ENCODE measurements at regions not wholly inside any gene's neighbourhood (a gene's known extent, or its start where the extent isn't known, plus 50 kb on each side); places are given as distances from the start of the nearest gene placed in this dataset.

GRCh38 chr13:73696271-73696670, 437.9 kb downstream of the KLF12 start:
- TF ChIP-seq TSHZ2 (CRISPR knock-in tag; IDR thresholded peaks at IDR 0.05) (no peak), ARNTL (CRISPR knock-in tag; IDR thresholded peaks at IDR 0.05; ENCODE audit: borderline replicate concordance, low read depth) (no peak)
- no peak for ATAC-seq

- ATAC-seq = no peak
- no peak for TF ChIP-seq TCF4 (CRISPR knock-in tag; IDR thresholded peaks at IDR 0.05; ENCODE audit: borderline replicate concordance)
- TF ChIP-seq BACH2 (CRISPR knock-in tag; IDR thresholded peaks at IDR 0.05; ENCODE audit: borderline replicate concordance) = no peak
- TF ChIP-seq SNAI2 (CRISPR knock-in tag; IDR thresholded peaks at IDR 0.05) = no peak
- no peak for TF ChIP-seq CREB5 (CRISPR knock-in tag; IDR thresholded peaks at IDR 0.05; ENCODE audit: low read depth)
- TF ChIP-seq ISL1 (CRISPR knock-in tag; IDR thresholded peaks at IDR 0.05) = no peak
- TF ChIP-seq ZNF70 (CRISPR knock-in tag; IDR thresholded peaks at IDR 0.05) = no peak
- no peak for TF ChIP-seq PATZ1 (CRISPR knock-in tag; IDR thresholded peaks at IDR 0.05; ENCODE audit: borderline replicate concordance)
- no peak for TF ChIP-seq RARB (CRISPR knock-in tag; IDR thresholded peaks at IDR 0.05)
- TF ChIP-seq ZC3H10 (CRISPR knock-in tag; IDR thresholded peaks at IDR 0.05) = no peak
- TF ChIP-seq ZFP3 (CRISPR knock-in tag; IDR thresholded peaks at IDR 0.05) = no peak
Measured at GRCh38 chr13:73695325-73695724, 438.9 kb downstream of the KLF12 start.

GRCh38 chr13:73693215-73693614, 441.0 kb downstream of the KLF12 start:
- TF ChIP-seq ZNF8 (CRISPR knock-in tag; IDR thresholded peaks at IDR 0.05) = no peak
- no peak for TF ChIP-seq RARB (CRISPR knock-in tag; IDR thresholded peaks at IDR 0.05)
- TF ChIP-seq ZC3H10 (CRISPR knock-in tag; IDR thresholded peaks at IDR 0.05) = no peak
- TF ChIP-seq ZFP30 (CRISPR knock-in tag; IDR thresholded peaks at IDR 0.05) = no peak
- TF ChIP-seq GLIS3 (CRISPR knock-in tag; IDR thresholded peaks at IDR 0.05) = no peak
- TF ChIP-seq ARNTL (CRISPR knock-in tag; IDR thresholded peaks at IDR 0.05; ENCODE audit: borderline replicate concordance, low read depth) = no peak
- no peak for TF ChIP-seq CREB5 (CRISPR knock-in tag; IDR thresholded peaks at IDR 0.05; ENCODE audit: low read depth)
- no peak for TF ChIP-seq TCF4 (CRISPR knock-in tag; IDR thresholded peaks at IDR 0.05; ENCODE audit: borderline replicate concordance)
- TF ChIP-seq TSHZ2 (CRISPR knock-in tag; IDR thresholded peaks at IDR 0.05) = no peak
- TF ChIP-seq OSR1 (CRISPR knock-in tag; IDR thresholded peaks at IDR 0.05) = no peak
- TF ChIP-seq BACH2 (CRISPR knock-in tag; IDR thresholded peaks at IDR 0.05; ENCODE audit: borderline replicate concordance) = no peak
- ATAC-seq = no peak

GRCh38 chr13:73691891-73692290, 442.3 kb downstream of the KLF12 start:
- ATAC-seq = no peak
- no peak for TF ChIP-seq PPARA (CRISPR knock-in tag; IDR thresholded peaks at IDR 0.05; ENCODE audit: borderline replicate concordance)
- no peak for TF ChIP-seq ISL1 (CRISPR knock-in tag; IDR thresholded peaks at IDR 0.05)
- TF ChIP-seq OSR1 (CRISPR knock-in tag; IDR thresholded peaks at IDR 0.05) = no peak
- TF ChIP-seq ZC3H10 (CRISPR knock-in tag; IDR thresholded peaks at IDR 0.05) = no peak
- no peak for TF ChIP-seq TCF4 (CRISPR knock-in tag; IDR thresholded peaks at IDR 0.05; ENCODE audit: borderline replicate concordance)
- TF ChIP-seq ESRRG (CRISPR knock-in tag; IDR thresholded peaks at IDR 0.05) = no peak
- no peak for TF ChIP-seq TOX (CRISPR knock-in tag; IDR thresholded peaks at IDR 0.05; ENCODE audit: borderline replicate concordance)
- TF ChIP-seq ZNF8 (CRISPR knock-in tag; IDR thresholded peaks at IDR 0.05) = no peak
- no peak for TF ChIP-seq TSHZ2 (CRISPR knock-in tag; IDR thresholded peaks at IDR 0.05)
- no peak for TF ChIP-seq BACH2 (CRISPR knock-in tag; IDR thresholded peaks at IDR 0.05; ENCODE audit: borderline replicate concordance)
- no peak for TF ChIP-seq ARNTL (CRISPR knock-in tag; IDR thresholded peaks at IDR 0.05; ENCODE audit: borderline replicate concordance, low read depth)
- no peak for TF ChIP-seq CSDC2 (CRISPR knock-in tag; IDR thresholded peaks at IDR 0.05)
